Spleen (tissue), 11 donors: ENCODE measurements at regions not wholly inside any gene's neighbourhood (a gene's known extent, or its start where the extent isn't known, plus 50 kb on each side); places are given as distances from the start of the nearest gene placed in this dataset.

Experiments used
- DNase-seq: peaks from one replicate; pipeline ENCODE4 v3.0.0-alpha.2; 2020
- H3K27ac ChIP-seq, 8 donors: fragments of 200-600 bp; sonication (generic) in 7 of 8; 1 replicate in 4 of 8; 2 replicates in 4 of 8; pipeline versions ENCODE4 v1.5.0 to v1.8.0; 2016 to 2021; ENCODE audit warnings: inconsistent platforms in 4 of 8, mild to moderate bottlenecking in 4 of 8, moderate library complexity in 1 of 8
- H3K27me3 ChIP-seq, 7 donors: fragments of 200-600 bp; sonication (generic) in 6 of 7; replicated peaks in 1 of 7; 1 replicate in 4 of 7; 2 replicates in 3 of 7; pipeline versions ENCODE4 v1.5.0 to v1.8.0; 2016 to 2021; ENCODE audit warnings: inconsistent platforms in 3 of 7, mild to moderate bottlenecking in 1 of 7
- H3K36me3 ChIP-seq, 6 donors: fragments of 200-600 bp; sonication (generic) in 5 of 6; 1 replicate in 4 of 6; 2 replicates in 2 of 6; pipeline versions ENCODE4 v1.5.0 to v1.8.0; 2016 to 2021; ENCODE audit warnings: inconsistent platforms in 2 of 6
- H3K4me1 ChIP-seq, 6 donors: fragments of 200-600 bp; sonication (generic) in 5 of 6; 1 replicate in 3 of 6; 2 replicates in 3 of 6; pipeline versions ENCODE4 v1.5.0 to v1.8.0; 2016 to 2021; ENCODE audit warnings: inconsistent platforms in 3 of 6
- H3K4me3 ChIP-seq, 8 donors: fragments of 200-600 bp; sonication (generic) in 7 of 8; 1 replicate in 4 of 8; 2 replicates in 4 of 8; pipeline versions ENCODE4 v1.5.0 to v1.8.0; 2016 to 2021; ENCODE audit warnings: inconsistent platforms in 4 of 8, mild to moderate bottlenecking in 4 of 8, moderate library complexity in 2 of 8
- H3K9me3 ChIP-seq, 8 donors: fragments of 200-600 bp; sonication (generic) in 7 of 8; 1 replicate in 4 of 8; 2 replicates in 4 of 8; pipeline versions ENCODE4 v1.5.0 to v1.8.0; 2016 to 2021; ENCODE audit warnings: inconsistent platforms in 4 of 8
- POLR2A ChIP-seq, 3 donors: fragments of 450-650 bp; IDR thresholded peaks; one replicate each; pipeline ENCODE4 v1.5.1; 2017; ENCODE audit warnings: antibody characterized with exemption in 3 of 3, mild to moderate bottlenecking in 1 of 3
- POLR2AphosphoS5 ChIP-seq, 3 donors: sonication (generic); formaldehyde crosslinking; IDR thresholded peaks; one replicate each; pipeline ENCODE4 v1.5.1; 2017; ENCODE audit warnings: antibody characterized with exemption in 3 of 3
- WGBS, 5 donors: extraction: QIAGEN DNeasy Blood & Tissue Kit in 3 of 5; methylation state at CpG; one replicate each; pipeline versions ENCODE4 v1.1.5 to v1.1.7; 2013 to 2018; 5-methylcytosine and 5-hydroxymethylcytosine counted together
- intact Hi-C: fragments of 100-400 bp; cut with DNase I; formaldehyde crosslinking; loops from one replicate; pipeline ENCODE4 v1.15.0; 2023; ENCODE audit warnings: low total_unique reads
- TF ChIP-seq, protein P1 (sequence below), 11 experiments: fragments of 200-600 bp in 7 of 11; fragments of 450-650 bp in 4 of 11; sonication (generic) in 4 of 11; IDR thresholded peaks in 8 of 11; conservative IDR thresholded peaks in 3 of 11; 1 replicate in 7 of 11; 2 replicates in 4 of 11; pipeline versions ENCODE4 v1.4.0 to v1.8.0; 2016 to 2021; ENCODE audit warnings: antibody characterized with exemption in 11 of 11, inconsistent platforms in 4 of 11, mild to moderate bottlenecking in 1 of 11
- donor health status: healthy with polysubstance abuse.
- donor health status: DM: no; HTN: no; CAD: no; lungs with moderate emphysema.
- donor health status: DM: no; HTN: no; CAD: no.
- donor health status: Bipolar disorder and iron deficiency.
- donor health status: healthy.
- donor health status: DM: no; HTN: no; CAD: no.
- donor health status: DM: yes; HTN: yes; CAD: no.

DNA sequence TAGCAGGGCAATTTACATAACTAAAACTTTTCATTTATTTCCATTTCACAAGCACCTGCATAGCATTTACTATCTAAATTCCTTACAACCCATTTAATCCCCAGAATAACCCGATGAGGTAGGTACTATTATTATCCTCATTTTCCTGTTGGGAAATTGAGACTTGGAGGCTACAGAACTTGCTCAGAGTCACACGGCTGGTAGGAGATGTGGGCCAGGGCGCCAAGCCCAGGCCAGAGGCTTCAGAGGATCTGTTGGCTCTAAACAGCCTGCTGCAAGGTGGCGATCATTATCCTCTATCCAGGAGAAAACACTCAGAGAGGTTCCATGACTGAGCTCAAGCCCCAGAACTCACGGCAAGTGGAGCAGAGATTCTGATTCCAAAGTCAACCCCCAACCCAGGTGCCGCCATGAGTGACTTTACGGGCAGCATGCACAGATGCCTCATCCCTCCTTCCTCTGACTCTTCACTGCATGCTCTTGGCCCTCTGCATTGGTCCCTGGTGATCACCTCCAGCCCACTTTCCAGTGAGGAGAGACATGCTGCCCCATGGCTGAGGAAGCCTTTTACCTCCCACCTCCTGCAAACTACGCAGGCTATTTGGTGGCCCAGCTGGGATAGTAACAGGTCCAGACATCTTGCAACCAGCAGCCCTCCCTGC is 168.4 kb upstream of the FSTL4 start:
- intact Hi-C loops = no loop called here
- Histone ChIP-seq H3K36me3 (no peaks in the 10 kb centered on the region), H3K4me1 (no peaks in the 10 kb centered on the region), H3K27ac (no peak overlapping the region), H3K9me3 (peaks cover 0 to 7% (median 2%) of the 10 kb centered on the region in 8 donors), H3K27me3 (no peaks in the 10 kb centered on the region), H3K4me3 (no peak overlapping the region)
- WGBS, 5 donors = 90 to 98% (median 96%) methylated on average over 8 of the region's 8 CpGs
- no peak for TF ChIP-seq POLR2AphosphoS5 (IDR thresholded peaks at IDR 0.05)
- TF ChIP-seq, protein P1, sequence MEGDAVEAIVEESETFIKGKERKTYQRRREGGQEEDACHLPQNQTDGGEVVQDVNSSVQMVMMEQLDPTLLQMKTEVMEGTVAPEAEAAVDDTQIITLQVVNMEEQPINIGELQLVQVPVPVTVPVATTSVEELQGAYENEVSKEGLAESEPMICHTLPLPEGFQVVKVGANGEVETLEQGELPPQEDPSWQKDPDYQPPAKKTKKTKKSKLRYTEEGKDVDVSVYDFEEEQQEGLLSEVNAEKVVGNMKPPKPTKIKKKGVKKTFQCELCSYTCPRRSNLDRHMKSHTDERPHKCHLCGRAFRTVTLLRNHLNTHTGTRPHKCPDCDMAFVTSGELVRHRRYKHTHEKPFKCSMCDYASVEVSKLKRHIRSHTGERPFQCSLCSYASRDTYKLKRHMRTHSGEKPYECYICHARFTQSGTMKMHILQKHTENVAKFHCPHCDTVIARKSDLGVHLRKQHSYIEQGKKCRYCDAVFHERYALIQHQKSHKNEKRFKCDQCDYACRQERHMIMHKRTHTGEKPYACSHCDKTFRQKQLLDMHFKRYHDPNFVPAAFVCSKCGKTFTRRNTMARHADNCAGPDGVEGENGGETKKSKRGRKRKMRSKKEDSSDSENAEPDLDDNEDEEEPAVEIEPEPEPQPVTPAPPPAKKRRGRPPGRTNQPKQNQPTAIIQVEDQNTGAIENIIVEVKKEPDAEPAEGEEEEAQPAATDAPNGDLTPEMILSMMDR (IDR thresholded peaks at IDR 0.05 in 8 of 11, conservative IDR thresholded peaks at IDR 0.05 in 3 of 11) = no peak
- no peak for TF ChIP-seq POLR2A (IDR thresholded peaks at IDR 0.05)
- DNase-seq = no peak

DNA sequence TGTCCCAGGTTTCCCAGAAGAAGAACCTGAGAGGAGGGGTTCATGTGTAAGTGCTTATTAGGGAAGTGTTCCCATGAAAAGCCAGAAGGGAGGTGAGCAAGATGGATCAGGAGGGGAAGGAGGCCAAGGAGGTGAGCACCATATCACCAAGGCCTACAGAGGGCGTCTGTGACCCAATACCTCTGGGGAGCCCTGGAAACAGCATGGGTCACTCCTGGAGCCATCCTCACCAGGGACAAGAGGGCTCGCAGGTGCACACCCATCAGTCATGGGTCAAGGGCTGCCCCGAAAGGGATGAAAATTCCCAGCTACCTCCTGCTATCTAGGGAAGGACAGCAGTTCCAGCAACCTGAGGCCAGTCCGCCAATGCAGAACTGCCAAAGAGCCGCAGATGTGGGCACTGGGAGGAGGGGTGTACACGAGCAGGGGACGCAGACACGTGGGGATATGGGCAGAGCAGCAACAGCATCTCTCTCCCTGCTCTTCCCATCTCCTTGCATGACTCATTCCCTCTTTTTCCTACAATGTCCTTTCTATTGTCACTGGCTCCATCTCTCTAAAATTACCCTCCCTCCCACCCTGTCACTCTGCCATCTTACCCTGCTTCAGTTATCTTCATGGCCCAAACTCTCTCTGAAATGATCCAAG is 167.6 kb upstream of the FSTL4 start:
- 79 to 85% (median 82%) methylated on average over 8 of the region's 8 CpGs for WGBS, 5 donors
- DNase-seq = no peak
- H3K4me3 ChIP-seq = no peak overlapping the region
- H3K36me3 ChIP-seq = no peaks in the 10 kb centered on the region
- H3K9me3 ChIP-seq = peaks cover 0 to 4% (median under 1%) of the 10 kb centered on the region in 8 donors
- H3K4me1 ChIP-seq = no peaks in the 10 kb centered on the region
- H3K27ac ChIP-seq = no peak overlapping the region
- H3K27me3 ChIP-seq = no peaks in the 10 kb centered on the region
- intact Hi-C loops = no loop called here
- TF ChIP-seq POLR2A (IDR thresholded peaks at IDR 0.05) (no peak), POLR2AphosphoS5 (IDR thresholded peaks at IDR 0.05) (no peak)

DNA sequence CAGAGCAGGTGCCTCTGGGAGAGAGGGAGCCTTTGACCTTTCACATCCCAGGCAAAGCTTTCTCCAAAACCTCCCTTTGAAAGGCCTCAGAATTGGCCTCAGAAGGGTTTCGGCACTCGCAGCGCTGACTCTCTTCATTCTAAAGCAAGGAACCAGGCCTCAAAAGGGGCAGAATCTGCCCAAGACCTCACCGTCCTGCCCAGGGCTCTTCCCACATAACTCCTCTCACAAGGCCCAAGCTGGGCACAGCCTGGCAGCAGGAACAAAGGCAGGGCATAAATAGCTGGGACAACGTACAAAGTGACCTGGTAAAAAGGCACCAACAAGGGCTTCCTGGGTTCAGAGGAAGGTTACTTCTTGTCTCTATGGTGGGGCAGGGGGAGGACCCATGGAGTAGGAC is 166.3 kb upstream of the FSTL4 start:
- H3K4me3 ChIP-seq = no peak overlapping the region
- H3K27me3 ChIP-seq = no peaks in the 10 kb centered on the region
- no peaks in the 10 kb centered on the region for H3K9me3 ChIP-seq
- DNase-seq = no peak
- no peak for TF ChIP-seq POLR2AphosphoS5 (IDR thresholded peaks at IDR 0.05)
- TF ChIP-seq, protein P1 (IDR thresholded peaks at IDR 0.05 in 8 of 11, conservative IDR thresholded peaks at IDR 0.05 in 3 of 11) = no peak
- no peak for TF ChIP-seq POLR2A (IDR thresholded peaks at IDR 0.05)
- 71 to 88% (median 86%) methylated on average over 4 to 5 of the region's 5 CpGs for WGBS, 5 donors
- intact Hi-C loops = no loop called here
- no peaks in the 10 kb centered on the region for H3K4me1 ChIP-seq
- no peaks in the 10 kb centered on the region for H3K36me3 ChIP-seq
- no peak overlapping the region for H3K27ac ChIP-seq

DNA sequence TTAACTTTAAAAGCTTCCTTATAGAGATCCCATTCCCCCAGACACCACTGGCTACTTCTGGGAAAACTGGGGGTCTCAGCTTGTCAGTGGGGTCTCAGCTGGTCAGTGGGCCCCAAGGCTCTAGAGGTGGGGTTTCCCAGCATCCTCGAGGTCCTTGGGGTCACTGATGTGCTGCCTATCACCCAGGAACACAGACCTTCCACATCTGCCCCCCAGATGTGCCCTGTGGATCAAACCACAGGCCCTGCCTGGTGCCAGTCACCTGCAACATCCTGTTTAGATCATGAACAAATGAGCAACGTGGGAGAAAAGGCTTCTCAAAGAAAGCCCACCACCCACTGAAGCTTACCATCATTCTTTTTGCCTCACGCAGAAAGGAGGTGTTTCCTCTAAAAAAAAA is 165.6 kb upstream of the FSTL4 start:
- H3K27ac ChIP-seq = no peak overlapping the region
- no peak for DNase-seq
- no peaks in the 10 kb centered on the region for H3K36me3 ChIP-seq
- WGBS, 5 donors = 50 to 63% (median 58%) methylated on average over 3 of the region's 3 CpGs
- intact Hi-C loops = no loop called here
- H3K27me3 ChIP-seq = no peaks in the 10 kb centered on the region
- H3K4me3 ChIP-seq = no peak overlapping the region
- no peaks in the 10 kb centered on the region for H3K4me1 ChIP-seq
- H3K9me3 ChIP-seq = no peaks in the 10 kb centered on the region
- TF ChIP-seq, protein P1 (IDR thresholded peaks at IDR 0.05 in 8 of 11, conservative IDR thresholded peaks at IDR 0.05 in 3 of 11) = no peak
- TF ChIP-seq POLR2AphosphoS5 (IDR thresholded peaks at IDR 0.05) (no peak), POLR2A (IDR thresholded peaks at IDR 0.05) (no peak)
